Prostate gland (tissue), 2 donors: ENCODE measurements at regions not wholly inside any gene's neighbourhood (a gene's known extent, or its start where the extent isn't known, plus 50 kb on each side); places are given as distances from the start of the nearest gene placed in this dataset.

Experiments
- CTCF ChIP-seq, 4 experiments: fragments of 200-600 bp in 2 of 4; fragments of 450-650 bp in 2 of 4; sonication (generic) in 2 of 4; IDR thresholded peaks; 1 replicate in 3 of 4; 2 replicates in 1 of 4; pipeline ENCODE4 v1.5.1; 2016 to 2019; ENCODE audit warnings: antibody characterized with exemption in 4 of 4, mild to moderate bottlenecking in 2 of 4, moderate library complexity in 2 of 4
- POLR2A ChIP-seq: fragments of 450-650 bp; IDR thresholded peaks from one replicate; pipeline ENCODE4 v1.6.1; 2016; ENCODE audit warnings: antibody characterized with exemption, mild to moderate bottlenecking

GRCh38 chr22:49278340-49278739 is 549.3 kb downstream of the BRD1 start:
- TF ChIP-seq CTCF (IDR thresholded peaks at IDR 0.05): no peak
- no peak for TF ChIP-seq POLR2A
